Esophagus muscularis mucosa (tissue), 2 donors: ENCODE measurements at regions not wholly inside any gene's neighbourhood (a gene's known extent, or its start where the extent isn't known, plus 50 kb on each side); places are given as distances from the start of the nearest gene placed in this dataset.

Experiments used
- POLR2A ChIP-seq: fragments of 450-650 bp; IDR thresholded peaks from one replicate; pipeline ENCODE4 v1.6.1; 2017; ENCODE audit warnings: antibody characterized with exemption, moderate library complexity, mild to moderate bottlenecking, low read depth
- POLR2AphosphoS5 ChIP-seq, 2 donors: sonication (generic); formaldehyde crosslinking; IDR thresholded peaks; one replicate each; pipeline ENCODE4 v1.6.1; 2017; ENCODE audit warnings: antibody characterized with exemption in 2 of 2

DNA sequence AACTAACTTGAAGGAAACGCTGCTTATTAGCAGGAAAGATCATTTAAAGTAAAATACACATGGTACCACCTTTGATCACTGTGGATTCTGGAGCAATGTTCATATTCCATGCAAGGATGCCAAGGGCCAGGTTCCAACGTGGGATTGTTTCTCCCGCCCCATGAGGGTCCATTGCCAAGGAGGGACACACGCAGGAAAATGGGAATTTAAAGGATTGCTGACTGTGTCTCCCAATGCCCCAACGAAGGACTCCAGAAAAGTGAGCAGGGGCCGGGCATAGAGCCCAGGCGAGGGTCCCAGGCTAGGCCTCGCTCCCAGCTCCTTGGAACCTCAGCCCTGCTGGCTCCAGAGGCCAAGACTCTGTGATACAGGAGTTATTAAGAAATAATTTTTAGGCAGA, 111.2 kb downstream of the DACT2 start:
- TF ChIP-seq POLR2A (no peak), POLR2AphosphoS5 (IDR thresholded peaks at IDR 0.05) (no peak)
